Mesodermal cell (in vitro differentiated cells): ENCODE measurements at regions not wholly inside any gene's neighbourhood (a gene's known extent, or its start where the extent isn't known, plus 50 kb on each side); places are given as distances from the start of the nearest gene placed in this dataset.
"Not testable (repeated sequence)": the region's sequence is repeated elsewhere in the genome, so short reads cannot be mapped to it uniquely, and the experiment has no call there.

Source experiments
- H3K27ac ChIP-seq: 2 replicates; pipeline ENCODE4 v1.7.0; 2013; ENCODE audit warnings: mild to moderate bottlenecking, low read depth, low read length, moderate library complexity; ENCODE audit not compliant: severe bottlenecking
- H3K36me3 ChIP-seq: 2 replicates; pipeline ENCODE4 v1.7.1; 2013; ENCODE audit warnings: mild to moderate bottlenecking, low read length, moderate library complexity; ENCODE audit not compliant: control insufficient read depth, insufficient read depth
- H3K4me1 ChIP-seq: one replicate; pipeline ENCODE4 v1.7.1; 2013; ENCODE audit warnings: mild to moderate bottlenecking, low read length; ENCODE audit not compliant: insufficient read depth, control insufficient read depth, poor library complexity, severe bottlenecking
- H3K4me3 ChIP-seq: 2 replicates; pipeline ENCODE4 v1.7.0; 2013; ENCODE audit warnings: low read length, control low read depth, mild to moderate bottlenecking; ENCODE audit not compliant: insufficient read depth, poor library complexity, severe bottlenecking; ENCODE audit errors: extremely low read depth
- H3K9me3 ChIP-seq: 2 replicates; pipeline ENCODE4 v1.7.1; 2013; ENCODE audit warnings: mild to moderate bottlenecking, low read length, moderate library complexity; ENCODE audit not compliant: control insufficient read depth
- WGBS, 2 experiments: methylation state at CpG; one replicate each; pipeline ENCODE4 v1.1.5; 2013; ENCODE audit warnings: missing lambda C conversion rate in 2 of 2; ENCODE audit not compliant: insufficient coverage in 2 of 2; 5-methylcytosine and 5-hydroxymethylcytosine counted together

DNA sequence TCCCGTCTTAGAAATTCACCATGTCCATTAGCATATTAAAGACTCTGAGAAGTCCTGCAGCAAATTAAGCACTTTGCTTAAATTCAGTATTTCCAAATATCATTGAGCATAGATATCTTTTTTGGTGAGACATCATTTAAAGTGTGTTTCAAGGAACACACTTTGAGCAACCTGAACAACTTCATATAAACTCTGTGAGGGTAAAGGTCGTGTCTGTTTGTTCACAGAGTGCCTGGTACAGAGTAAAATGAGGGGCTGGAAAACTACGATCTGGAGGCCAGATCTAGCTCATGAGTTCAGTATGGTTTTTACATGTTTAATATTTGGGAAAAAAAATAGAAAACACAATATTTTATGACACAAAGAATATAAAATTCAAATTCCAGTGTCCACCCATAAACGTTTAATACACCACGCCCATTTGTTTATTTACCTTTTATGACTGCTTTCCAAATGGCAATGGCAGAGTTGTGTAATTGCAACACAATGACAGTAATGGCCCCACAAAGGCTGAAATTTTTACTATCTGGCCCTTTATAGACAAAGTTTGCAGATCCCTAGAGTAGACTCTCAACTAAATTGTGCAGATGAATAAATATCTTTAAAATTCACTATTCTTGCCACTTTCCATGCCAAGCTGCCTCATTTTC lies 67.4 kb downstream of the SNTN start:
- WGBS, 2 experiments, result 91 to 93% methylated on average over 4 to 5 of the region's 5 CpGs
- Histone ChIP-seq H3K4me3 (no peak overlapping the region), H3K9me3 (no peaks in the 10 kb centered on the region), H3K27ac (no peak overlapping the region), H3K36me3 (no peaks in the 10 kb centered on the region), H3K4me1 (peaks cover 9% of the 10 kb centered on the region)

GRCh38 chr3:63720951-63721350 lies 68.5 kb downstream of the SNTN start:
- WGBS, 2 experiments, result 80% methylated on average over 1 of the region's 1 CpG; no CpG with 5 or more reads in 1 of the 2 experiments
- not testable (repeated sequence) for H3K36me3 ChIP-seq, H3K27ac ChIP-seq, H3K4me1 ChIP-seq, H3K9me3 ChIP-seq, H3K4me3 ChIP-seq

DNA sequence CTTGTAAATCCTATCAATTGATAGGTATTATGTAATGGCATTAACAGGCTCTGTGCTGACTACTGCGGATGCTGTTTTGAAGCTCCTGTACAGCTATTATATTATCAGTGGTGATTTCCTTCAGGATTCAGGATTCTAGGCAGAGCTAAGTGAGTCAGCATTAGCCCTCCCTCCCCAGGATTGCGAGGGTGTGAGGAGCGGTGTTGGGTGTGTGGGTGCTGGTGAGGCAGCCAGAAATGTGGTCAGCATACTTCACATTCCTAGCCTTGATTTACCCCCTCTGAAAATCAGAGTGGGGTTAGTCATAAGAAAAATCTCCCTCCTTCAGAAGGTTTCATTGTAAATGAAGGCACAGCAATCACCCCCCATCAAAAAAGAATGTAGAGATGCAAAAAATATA lies 72.5 kb downstream of the SNTN start:
- Histone ChIP-seq H3K4me3 (no peak overlapping the region), H3K27ac (peak overlapping the region; percentile 76), H3K4me1 (peaks cover 9% of the 10 kb centered on the region), H3K36me3 (no peaks in the 10 kb centered on the region), H3K9me3 (no peaks in the 10 kb centered on the region)
- WGBS, 2 experiments, result no CpG with 5 or more reads among the region's 3 CpGs

DNA sequence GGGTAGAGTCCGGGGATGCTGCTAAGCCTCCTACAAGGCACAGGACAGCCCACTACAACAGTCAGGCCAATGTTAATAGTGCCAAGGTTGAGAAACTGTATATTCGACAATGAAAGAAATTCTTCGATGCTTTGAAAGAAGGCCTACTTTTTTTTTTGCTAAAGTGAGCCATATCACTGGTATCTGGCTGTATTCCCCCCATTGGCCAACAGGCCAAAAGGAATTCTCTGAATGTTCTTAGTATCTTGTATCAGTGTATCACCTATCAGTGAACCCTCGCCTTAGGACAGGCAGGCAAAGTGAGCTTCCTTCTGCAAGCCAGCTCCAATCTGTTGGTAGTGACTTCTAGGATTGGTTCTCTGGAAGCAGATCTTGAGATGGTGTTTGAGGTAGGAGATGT lies 74.2 kb downstream of the SNTN start:
- H3K9me3 ChIP-seq, result no peaks in the 10 kb centered on the region
- H3K27ac ChIP-seq, result no peak overlapping the region
- H3K4me3 ChIP-seq, result no peak overlapping the region
- peaks cover 9% of the 10 kb centered on the region for H3K4me1 ChIP-seq
- no peaks in the 10 kb centered on the region for H3K36me3 ChIP-seq
- 88 to 94% methylated on average over 4 of the region's 4 CpGs for WGBS, 2 experiments

DNA sequence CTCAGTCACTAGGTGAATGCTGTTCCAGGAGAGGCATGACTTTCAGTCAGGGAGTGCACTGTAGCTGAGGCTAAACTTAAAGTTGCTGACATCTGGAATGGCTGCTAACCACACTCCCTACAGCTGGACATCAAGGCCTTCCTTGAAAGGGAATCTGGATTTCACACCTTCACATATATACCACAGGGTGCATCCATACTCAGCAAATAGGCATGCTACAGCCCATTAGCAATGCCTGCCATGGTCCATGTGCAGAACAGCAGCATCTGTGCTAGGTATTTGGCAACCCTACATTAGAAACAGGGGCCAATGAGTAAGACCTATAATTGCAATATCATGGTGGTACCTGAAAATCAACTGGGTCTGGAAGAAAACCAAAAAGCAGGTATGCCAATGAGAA lies 74.8 kb downstream of the SNTN start:
- H3K27ac ChIP-seq, result no peak overlapping the region
- peaks cover 9% of the 10 kb centered on the region for H3K4me1 ChIP-seq
- no peaks in the 10 kb centered on the region for H3K9me3 ChIP-seq

DNA sequence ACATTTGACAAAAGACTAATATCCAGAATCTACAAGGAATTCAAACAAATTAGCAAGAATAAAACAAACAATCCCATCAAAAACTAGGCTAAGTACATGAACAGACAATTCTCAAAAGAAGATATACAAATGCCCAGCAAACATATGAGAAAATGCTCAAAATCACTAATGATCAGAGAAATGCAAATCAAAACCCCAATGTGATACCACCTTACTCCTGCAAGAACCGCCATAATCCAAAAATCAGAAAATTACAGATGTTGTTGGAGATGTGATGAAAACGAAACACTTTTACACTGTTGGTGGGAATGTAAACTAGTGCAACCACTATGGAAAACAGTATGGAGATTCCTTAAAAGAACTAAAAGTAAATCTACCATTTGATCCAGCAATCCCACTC lies 79.4 kb downstream of the SNTN start:
- Histone ChIP-seq H3K9me3 (no peaks in the 10 kb centered on the region), H3K4me3 (no peak overlapping the region), H3K4me1 (no peaks in the 10 kb centered on the region), H3K27ac (no peak overlapping the region), H3K36me3 (no peaks in the 10 kb centered on the region)
- no CpG with 5 or more reads among the region's 2 CpGs for WGBS, 2 experiments

More for the DNA sequence above, 74.8 kb downstream of the SNTN start:
- H3K36me3 ChIP-seq, result no peaks in the 10 kb centered on the region
- no peak overlapping the region for H3K4me3 ChIP-seq

- WGBS, 2 experiments, result 91 to 93% methylated on average over 13 to 19 of the region's 19 CpGs
- not testable (repeated sequence) for H3K4me1 ChIP-seq, H3K36me3 ChIP-seq, H3K27ac ChIP-seq, H3K4me3 ChIP-seq, H3K9me3 ChIP-seq
Observed at GRCh38 chr3:63733278-63733677, 80.8 kb downstream of the SNTN start.

DNA sequence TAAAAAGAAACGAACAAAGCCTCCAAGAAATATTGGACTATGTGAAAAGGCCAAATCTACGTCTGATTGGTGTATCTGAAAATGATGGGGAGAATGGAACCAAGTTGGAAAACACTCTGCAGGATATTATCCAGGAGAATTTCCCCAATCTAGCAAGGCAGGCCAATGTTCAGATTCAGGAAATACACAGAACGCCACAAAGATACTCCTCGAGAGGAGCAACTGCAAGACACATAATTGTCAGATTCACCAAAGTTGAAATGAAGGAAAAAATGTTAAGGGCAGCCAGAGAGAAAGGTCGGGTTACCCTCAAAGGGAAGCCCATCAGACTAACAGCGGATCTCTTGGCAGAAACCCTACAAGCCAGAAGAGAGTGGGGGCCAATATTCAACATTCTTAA lies 82.2 kb downstream of the SNTN start:
- not testable (repeated sequence) for H3K36me3 ChIP-seq, H3K27ac ChIP-seq, H3K9me3 ChIP-seq, H3K4me1 ChIP-seq, H3K4me3 ChIP-seq
- WGBS, 2 experiments, result no CpG with 5 or more reads among the region's 6 CpGs

DNA sequence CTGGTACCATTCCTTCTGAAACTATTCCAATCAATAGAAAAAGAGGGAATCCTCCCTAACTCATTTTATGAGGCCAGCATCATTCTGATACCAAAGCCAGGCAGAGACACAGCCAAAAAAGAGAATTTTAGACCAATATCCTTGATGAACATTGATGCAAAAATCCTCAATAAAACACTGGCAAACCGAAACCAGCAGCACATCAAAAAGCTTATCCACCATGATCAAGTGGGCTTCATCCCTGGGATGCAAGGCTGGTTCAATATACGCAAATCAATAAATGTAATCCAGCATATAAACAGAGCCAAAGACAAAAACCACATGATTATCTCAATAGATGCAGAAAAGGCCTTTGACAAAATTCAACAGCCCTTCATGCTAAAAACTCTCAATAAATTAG lies 82.3 kb upstream of the C3orf49 start:
- WGBS, 2 experiments, result no CpG with 5 or more reads among the region's 2 CpGs
- H3K4me3 ChIP-seq, result not testable (repeated sequence)

GRCh38 chr3:63738577-63738976 lies 80.5 kb upstream of the C3orf49 start:
- not testable (repeated sequence) for H3K36me3 ChIP-seq, H3K4me1 ChIP-seq, H3K27ac ChIP-seq, H3K4me3 ChIP-seq, H3K9me3 ChIP-seq
- no CpG with 5 or more reads among the region's 3 CpGs for WGBS, 2 experiments

More for the DNA sequence above, 82.3 kb upstream of the C3orf49 start:
- H3K27ac ChIP-seq, H3K9me3 ChIP-seq, H3K4me1 ChIP-seq, H3K36me3 ChIP-seq: not testable (repeated sequence)

- Histone ChIP-seq H3K4me1 (no peaks in the 10 kb centered on the region), H3K27ac (no peak overlapping the region), H3K9me3 (no peaks in the 10 kb centered on the region), H3K4me3 (no peak overlapping the region), H3K36me3 (no peaks in the 10 kb centered on the region)
- no CpG with 5 or more reads among the region's 1 CpG for WGBS, 2 experiments
Observed at GRCh38 chr3:63739474-63739873, 79.6 kb upstream of the C3orf49 start.
